ENCODE measurements at regions not wholly inside any gene's neighbourhood (a gene's known extent, or its start where the extent isn't known, plus 50 kb on each side); places are given as distances from the start of the nearest gene placed in this dataset.

- no peaks in the 10 kb centered on the region for H3K36me3 ChIP-seq (ENCODE audit: control insufficient read depth in 2 of 2, extremely low read depth in 1 of 2, insufficient read depth in 2 of 2, low read length in 2 of 2)
- no peak overlapping the region for H3K27ac ChIP-seq (ENCODE audit: insufficient read depth, low read depth, low read length)
- no peaks in the 10 kb centered on the region for H3K9me3 ChIP-seq (replicated peaks; ENCODE audit: control insufficient read depth, insufficient read depth, low read length)
- no peaks in the 10 kb centered on the region for H3K27me3 ChIP-seq (ENCODE audit: control insufficient read depth in 2 of 2, insufficient read depth in 2 of 2, low read length in 2 of 2)
- POLR2A ChIA-PET: no interaction called here
- no peak for FAIRE-seq
- TF ChIP-seq EZH2 (IDR thresholded peaks at IDR 0.05; ENCODE audit: borderline replicate concordance, low read depth, low read length, severe bottlenecking) (no peak), POLR2A (IDR thresholded peaks at IDR 0.05; ENCODE audit: low read depth, low read length) (no peak)
- H3K4me2 ChIP-seq (ENCODE audit: insufficient read depth, low read length): no peak overlapping the region
- DNase-seq (ENCODE audit: low read depth, low spot score): no peak
- no peak overlapping the region for H2AFZ ChIP-seq (ENCODE audit: low read depth, low read length)
- no TSS peak for BruUV-seq (replicated peaks)
- no peaks in the 10 kb centered on the region for H4K20me1 ChIP-seq (replicated peaks; ENCODE audit: control insufficient read depth, extremely low read depth, insufficient read depth, low read length)
- H3K9me1 ChIP-seq (replicated peaks; ENCODE audit: control insufficient read depth, extremely low read depth, insufficient read depth, low read length): no peaks in the 10 kb centered on the region
- intact Hi-C loops (cut with micrococcal nuclease): no loop called here
- H3K9ac ChIP-seq (replicated peaks; ENCODE audit: extremely low read depth, insufficient read depth, low read length): no peak overlapping the region
- dilution Hi-C loops (cut with MboI; ENCODE audit: extremely low pct_ligation_motif_present, low sequenced_read_pairs): no loop called here
- CTCF ChIA-PET: no interaction called here
- no peaks in the 10 kb centered on the region for H3K79me2 ChIP-seq (ENCODE audit: control insufficient read depth, insufficient read depth, low read length)
- H3K4me1 ChIP-seq (ENCODE audit: control insufficient read depth, extremely low read depth, insufficient read depth, low read length): no peaks in the 10 kb centered on the region
- no peak overlapping the region for H3K4me3 ChIP-seq (replicated peaks in 1 of 3; ENCODE audit: insufficient read depth in 1 of 3, low read depth in 1 of 3, low read length in 3 of 3)
Measured at GRCh38 chr12:86827409-86827808, 571.2 kb upstream of the MGAT4C start.

DNA sequence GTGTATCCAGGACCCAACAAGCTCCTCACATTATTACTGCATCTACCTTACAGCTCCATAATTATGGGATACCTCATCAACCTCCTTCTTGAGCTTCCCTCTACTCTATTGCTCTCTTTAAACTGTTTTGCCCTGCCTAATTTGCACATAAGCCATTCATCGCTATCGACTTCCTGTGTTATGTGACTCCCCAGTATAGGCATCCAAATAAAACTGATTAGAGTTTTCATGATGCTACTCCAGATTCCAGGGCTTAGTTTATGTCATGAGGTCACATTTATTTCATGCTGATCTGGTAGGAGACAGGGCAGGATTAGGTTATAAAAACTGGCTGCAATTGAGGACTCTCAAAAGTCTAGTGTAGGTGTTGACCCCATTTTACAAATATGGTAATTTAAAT is 569.9 kb upstream of the MGAT4C start:
- Histone ChIP-seq H3K4me1 (ENCODE audit: control insufficient read depth, extremely low read depth, insufficient read depth, low read length) (no peaks in the 10 kb centered on the region), H3K4me2 (ENCODE audit: insufficient read depth, low read length) (no peak overlapping the region), H3K27ac (ENCODE audit: insufficient read depth, low read depth, low read length) (no peak overlapping the region), H2AFZ (ENCODE audit: low read depth, low read length) (no peak overlapping the region), H3K9ac (replicated peaks; ENCODE audit: extremely low read depth, insufficient read depth, low read length) (no peak overlapping the region), H3K4me3 (replicated peaks in 1 of 3; ENCODE audit: insufficient read depth in 1 of 3, low read depth in 1 of 3, low read length in 3 of 3) (no peak overlapping the region), H3K79me2 (ENCODE audit: control insufficient read depth, insufficient read depth, low read length) (no peaks in the 10 kb centered on the region), H3K27me3 (ENCODE audit: control insufficient read depth in 2 of 2, insufficient read depth in 2 of 2, low read length in 2 of 2) (no peaks in the 10 kb centered on the region), H3K36me3 (ENCODE audit: control insufficient read depth in 2 of 2, extremely low read depth in 1 of 2, insufficient read depth in 2 of 2, low read length in 2 of 2) (no peaks in the 10 kb centered on the region), H3K9me3 (replicated peaks; ENCODE audit: control insufficient read depth, insufficient read depth, low read length) (no peaks in the 10 kb centered on the region), H3K9me1 (replicated peaks; ENCODE audit: control insufficient read depth, extremely low read depth, insufficient read depth, low read length) (no peaks in the 10 kb centered on the region), H4K20me1 (replicated peaks; ENCODE audit: control insufficient read depth, extremely low read depth, insufficient read depth, low read length) (no peaks in the 10 kb centered on the region)
- TF ChIP-seq POLR2A (IDR thresholded peaks at IDR 0.05; ENCODE audit: low read depth, low read length) (no peak), POLR2AphosphoS5 (IDR thresholded peaks at IDR 0.05; ENCODE audit: insufficient read depth, low read depth, low read length) (no peak), CTCF (IDR thresholded peaks at IDR 0.05; ENCODE audit: extremely low read depth in 1 of 2, insufficient read depth in 1 of 2, low read depth in 1 of 2, low read length in 2 of 2) (no peak), GATA2 (IDR thresholded peaks at IDR 0.05; ENCODE audit: insufficient read depth, insufficient read length, low read depth, low read length) (no peak), FOS (IDR thresholded peaks at IDR 0.05; ENCODE audit: borderline replicate concordance, insufficient read depth, low read length) (no peak), MYC (IDR thresholded peaks at IDR 0.05; ENCODE audit: low read depth, low read length) (no peak), EZH2 (IDR thresholded peaks at IDR 0.05; ENCODE audit: borderline replicate concordance, low read depth, low read length, severe bottlenecking) (no peak)
- ChIA-PET CTCF (no interaction called here), POLR2A (no interaction called here)
- no TSS peak for BruUV-seq (replicated peaks)
- intact Hi-C loops (cut with micrococcal nuclease) (no loop called here), dilution Hi-C loops (cut with MboI; ENCODE audit: extremely low pct_ligation_motif_present, low sequenced_read_pairs) (no loop called here)
- FAIRE-seq: no peak
- no peak for DNase-seq (ENCODE audit: low read depth, low spot score)

Data from endothelial cell of umbilical vein (primary cell).